ENCODE measurements at regions not wholly inside any gene's neighbourhood (a gene's known extent, or its start where the extent isn't known, plus 50 kb on each side); places are given as distances from the start of the nearest gene placed in this dataset.

DNA sequence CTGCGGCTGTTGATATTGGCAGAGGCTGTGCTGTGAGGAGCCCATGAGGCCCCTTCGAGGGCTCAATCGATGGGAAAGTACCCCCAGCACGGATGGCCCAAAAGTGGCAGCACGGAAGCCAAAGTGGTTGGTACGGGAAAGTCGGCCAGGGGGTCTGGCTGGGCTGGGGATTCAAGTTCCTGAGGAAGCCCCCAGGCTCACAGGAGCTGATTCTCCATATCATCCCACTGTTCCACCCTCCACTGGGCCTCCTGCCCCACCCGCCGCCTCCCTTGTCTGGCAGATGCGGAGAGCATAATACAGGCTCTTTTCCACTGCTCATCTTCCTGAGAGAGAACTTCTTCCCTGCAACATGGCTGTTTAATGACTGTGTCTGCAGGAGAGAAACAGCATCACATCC lies 217.8 kb upstream of the CST7 start:
- TF ChIP-seq POLR2AphosphoS5 (IDR thresholded peaks at IDR 0.05): no peak
- TF ChIP-seq, protein P1, sequence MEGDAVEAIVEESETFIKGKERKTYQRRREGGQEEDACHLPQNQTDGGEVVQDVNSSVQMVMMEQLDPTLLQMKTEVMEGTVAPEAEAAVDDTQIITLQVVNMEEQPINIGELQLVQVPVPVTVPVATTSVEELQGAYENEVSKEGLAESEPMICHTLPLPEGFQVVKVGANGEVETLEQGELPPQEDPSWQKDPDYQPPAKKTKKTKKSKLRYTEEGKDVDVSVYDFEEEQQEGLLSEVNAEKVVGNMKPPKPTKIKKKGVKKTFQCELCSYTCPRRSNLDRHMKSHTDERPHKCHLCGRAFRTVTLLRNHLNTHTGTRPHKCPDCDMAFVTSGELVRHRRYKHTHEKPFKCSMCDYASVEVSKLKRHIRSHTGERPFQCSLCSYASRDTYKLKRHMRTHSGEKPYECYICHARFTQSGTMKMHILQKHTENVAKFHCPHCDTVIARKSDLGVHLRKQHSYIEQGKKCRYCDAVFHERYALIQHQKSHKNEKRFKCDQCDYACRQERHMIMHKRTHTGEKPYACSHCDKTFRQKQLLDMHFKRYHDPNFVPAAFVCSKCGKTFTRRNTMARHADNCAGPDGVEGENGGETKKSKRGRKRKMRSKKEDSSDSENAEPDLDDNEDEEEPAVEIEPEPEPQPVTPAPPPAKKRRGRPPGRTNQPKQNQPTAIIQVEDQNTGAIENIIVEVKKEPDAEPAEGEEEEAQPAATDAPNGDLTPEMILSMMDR (IDR thresholded peaks at IDR 0.05): no peak
- TF ChIP-seq POLR2A (IDR thresholded peaks at IDR 0.05): no peak
- TF ChIP-seq EP300 (IDR thresholded peaks at IDR 0.05; ENCODE audit: low read depth): no peak

Measured in transverse colon (tissue), 4 donors.